GM18517 (cell line): ENCODE measurements at regions not wholly inside any gene's neighbourhood (a gene's known extent, or its start where the extent isn't known, plus 50 kb on each side); places are given as distances from the start of the nearest gene placed in this dataset.
"Not testable (repeated sequence)": the region's sequence is repeated elsewhere in the genome, so short reads cannot be mapped to it uniquely, and the experiment has no call there.

Experiments used
- ATAC-seq: cut with Tn5 transposase; IDR thresholded peaks from one replicate; pipeline ENCODE4 v1.9.1; 2021; ENCODE audit warnings: mild to moderate bottlenecking, moderate library complexity; ENCODE audit not compliant: unreplicated experiment

DNA sequence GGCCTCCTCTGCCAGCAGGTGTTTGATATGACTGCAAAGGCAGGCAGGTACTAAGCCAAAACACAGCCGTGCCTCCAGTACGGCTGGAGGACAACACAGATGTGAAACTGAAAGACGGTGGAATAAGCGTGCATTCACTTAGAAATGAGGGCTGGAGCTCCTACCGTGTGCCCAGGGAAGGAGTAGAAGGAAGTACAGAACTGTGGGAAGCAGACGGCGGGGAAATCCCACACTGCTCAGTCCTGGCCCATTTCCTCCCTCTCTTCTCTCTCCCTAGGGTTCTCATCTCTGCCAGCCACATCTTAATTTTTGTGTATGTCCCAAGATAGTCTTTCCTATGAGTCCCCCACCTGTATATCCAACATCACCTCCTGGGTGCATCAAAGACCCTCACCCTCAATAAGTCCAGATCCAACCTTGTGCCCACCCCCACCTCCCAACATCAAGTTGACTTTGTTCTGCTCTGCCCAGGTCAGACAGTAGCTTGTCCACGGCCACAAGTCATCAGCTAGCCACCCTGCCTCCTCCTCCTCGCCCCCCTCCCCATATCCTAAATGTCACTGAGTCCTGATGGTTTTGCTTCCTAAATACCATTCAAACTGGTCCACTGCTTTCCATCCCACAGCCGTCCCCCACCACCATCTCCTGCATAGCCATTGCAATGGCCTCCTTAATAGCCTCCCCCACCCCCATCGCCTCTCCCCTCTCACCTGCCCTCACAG, 77.1 kb upstream of the RPL38 start:
- ATAC-seq = no peak

DNA sequence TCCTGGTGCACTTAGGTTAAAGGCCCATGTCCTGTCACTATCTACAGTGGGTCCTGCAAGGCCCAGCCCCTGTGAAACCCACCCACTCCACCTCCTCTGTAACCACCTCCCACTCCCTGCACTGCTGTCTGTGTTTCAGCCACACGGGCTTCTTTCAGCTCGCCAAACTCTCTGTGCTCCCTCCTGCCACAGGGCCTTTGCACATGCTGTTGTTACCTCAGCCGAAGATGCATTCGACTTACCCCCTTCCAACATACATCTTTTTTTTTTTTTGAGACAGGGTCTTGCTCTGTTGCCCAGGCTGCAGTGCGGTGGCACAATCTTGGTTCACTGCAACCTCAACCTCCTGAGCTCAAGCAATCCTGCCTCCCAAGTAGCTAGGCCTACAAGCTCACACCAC, 76.5 kb upstream of the RPL38 start:
- no peak for ATAC-seq

DNA sequence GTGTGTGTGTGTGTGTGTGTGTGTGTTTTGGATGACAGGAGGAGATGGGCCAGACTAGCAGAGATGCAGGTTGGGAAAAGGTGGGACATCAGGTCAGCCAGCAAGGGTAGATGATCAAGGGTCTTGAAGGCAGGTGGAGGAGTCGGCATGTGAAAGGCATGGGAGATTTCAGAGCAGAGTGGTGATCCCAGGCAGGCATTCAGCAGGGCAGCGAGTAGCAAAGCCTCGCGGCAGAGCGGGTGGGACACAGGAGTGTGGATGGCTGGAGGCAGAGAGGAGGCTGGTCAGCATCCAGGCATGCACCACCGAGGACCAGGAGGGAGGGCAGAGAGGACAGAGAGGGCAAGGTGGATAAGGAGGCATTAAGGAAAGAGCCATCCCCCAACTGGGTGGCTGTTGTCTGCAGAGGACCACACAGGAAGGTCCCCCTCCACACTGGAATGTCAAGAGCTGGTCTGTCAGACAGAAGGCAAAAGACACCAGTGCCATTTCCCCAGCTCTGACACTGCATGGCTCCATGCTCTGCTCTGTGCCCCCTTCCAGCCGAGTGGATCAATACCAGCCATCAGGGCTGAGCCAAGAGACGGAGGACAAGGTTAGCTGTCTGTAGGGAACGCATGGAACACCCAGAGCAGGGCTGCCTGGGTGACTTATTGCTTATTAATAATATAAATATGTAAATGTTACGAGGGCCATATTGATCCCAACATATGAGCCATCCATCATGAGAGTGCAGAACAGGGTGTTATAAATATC, 74.8 kb upstream of the RPL38 start:
- no peak for ATAC-seq

DNA sequence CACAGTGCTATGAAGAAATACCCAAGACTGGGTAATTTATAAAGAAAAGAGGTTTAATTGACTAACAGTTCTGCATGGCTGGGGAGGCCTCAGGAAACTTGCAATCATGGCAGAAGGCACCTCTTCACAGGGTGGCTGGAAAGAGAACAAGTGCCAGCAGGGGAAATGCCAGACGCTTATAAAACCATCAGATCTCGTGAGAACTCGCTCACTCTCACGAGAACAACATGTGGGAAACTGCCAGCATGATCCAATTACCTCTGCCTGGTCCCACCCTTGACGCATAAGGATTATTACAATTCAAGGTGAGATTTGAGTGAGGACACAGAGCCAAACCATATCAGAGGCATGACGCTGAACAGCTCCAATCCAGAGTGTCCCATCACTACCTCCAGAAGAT, 73.7 kb upstream of the RPL38 start:
- not testable (repeated sequence) for ATAC-seq

DNA sequence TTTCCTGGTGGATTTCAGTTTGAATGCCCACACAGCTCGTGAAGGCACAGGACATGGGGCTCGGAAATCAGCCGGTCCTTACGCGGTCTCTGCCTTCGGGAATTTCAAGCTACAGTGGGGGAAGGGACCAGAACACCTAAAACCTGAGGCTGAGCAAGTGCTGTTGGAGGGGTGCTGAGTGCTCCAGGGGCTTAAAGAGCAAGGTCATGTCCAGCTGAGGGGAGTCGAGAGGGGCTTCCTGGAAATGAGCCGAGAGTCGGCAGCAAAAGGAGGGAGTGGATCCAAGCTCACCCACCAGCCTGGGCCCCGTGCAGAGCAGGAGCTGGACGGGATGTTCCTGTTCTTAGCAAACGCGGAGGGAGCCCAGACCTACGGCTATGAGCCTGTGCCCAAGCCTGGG, 73.2 kb upstream of the RPL38 start:
- ATAC-seq = no peak

DNA sequence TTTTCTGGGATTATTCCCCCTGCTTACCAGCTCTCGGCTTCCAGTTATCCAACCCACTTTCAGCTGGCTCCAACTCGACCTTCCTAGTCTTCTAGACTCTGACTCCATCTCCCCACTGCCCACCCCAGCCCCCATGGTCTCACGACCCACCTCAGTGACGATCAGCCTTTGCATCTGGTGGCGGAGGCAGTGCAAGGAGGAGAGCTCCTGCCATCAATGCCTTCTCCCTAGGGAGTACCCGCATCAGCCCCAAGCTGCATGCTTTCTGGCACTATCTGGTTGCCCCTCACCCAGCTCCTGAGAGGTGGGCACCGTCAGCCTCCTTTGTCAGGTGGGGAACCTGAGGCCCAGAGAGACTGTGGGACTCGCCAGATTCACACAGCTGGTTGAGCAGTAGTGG, 72.6 kb upstream of the RPL38 start:
- no peak for ATAC-seq

DNA sequence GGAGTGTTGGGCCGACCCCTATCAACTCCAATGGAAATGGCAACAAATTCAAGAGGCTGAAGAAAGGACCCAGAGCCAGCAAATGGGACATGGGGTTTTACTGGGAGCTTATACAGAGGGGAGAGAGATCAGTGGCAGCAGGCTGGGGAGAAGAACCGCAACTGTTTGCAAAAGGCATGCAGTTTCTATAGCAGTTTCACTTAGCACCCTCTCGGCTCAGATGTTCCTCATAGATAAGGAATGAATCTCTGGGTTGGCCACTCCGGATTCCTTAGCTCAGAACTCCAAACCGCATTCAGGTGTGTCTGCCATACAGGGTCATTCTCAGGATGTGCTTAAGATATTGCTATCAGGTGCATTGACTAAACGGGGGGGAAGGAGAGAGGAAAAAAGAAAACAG, 71.1 kb upstream of the RPL38 start:
- ATAC-seq = no peak

DNA sequence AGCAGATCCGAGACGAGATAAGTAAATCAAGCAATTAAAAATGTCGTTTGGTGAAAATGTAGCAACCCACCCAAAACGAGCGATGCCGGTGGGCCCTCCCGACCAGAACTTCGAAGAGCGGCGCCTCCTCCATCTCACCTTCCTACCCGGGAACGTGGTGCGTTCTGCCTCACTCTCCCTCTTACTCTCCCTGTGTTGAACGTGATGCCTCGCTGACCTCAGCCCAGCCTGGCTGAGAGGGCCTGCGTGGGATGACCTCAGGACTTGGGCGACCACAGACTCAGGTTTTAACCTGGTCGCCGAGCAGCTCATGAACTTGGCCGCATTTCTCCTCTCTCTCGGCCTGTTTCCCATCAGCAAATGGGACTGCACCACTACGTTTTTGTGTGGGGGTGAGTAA, 69.7 kb upstream of the RPL38 start:
- no peak for ATAC-seq

DNA sequence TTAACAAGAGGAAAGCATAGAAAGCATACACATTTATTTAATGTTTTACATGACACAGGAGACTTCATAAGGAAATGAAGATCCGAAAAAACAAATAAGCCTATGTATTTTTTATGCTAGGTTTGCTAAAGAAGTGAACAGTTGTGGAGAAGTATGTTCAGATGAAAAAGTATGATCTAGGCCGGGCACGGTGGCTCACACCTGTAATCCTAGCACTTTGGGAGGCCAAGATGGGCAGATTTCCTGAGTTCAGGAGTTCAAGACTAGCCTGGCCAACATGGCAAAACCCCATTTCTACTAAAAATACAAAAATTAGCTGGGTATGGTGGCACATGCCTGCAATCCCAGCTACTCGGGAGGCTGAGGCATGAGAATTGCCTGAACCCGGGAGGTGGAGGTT, 69.2 kb upstream of the RPL38 start:
- ATAC-seq = not testable (repeated sequence)

DNA sequence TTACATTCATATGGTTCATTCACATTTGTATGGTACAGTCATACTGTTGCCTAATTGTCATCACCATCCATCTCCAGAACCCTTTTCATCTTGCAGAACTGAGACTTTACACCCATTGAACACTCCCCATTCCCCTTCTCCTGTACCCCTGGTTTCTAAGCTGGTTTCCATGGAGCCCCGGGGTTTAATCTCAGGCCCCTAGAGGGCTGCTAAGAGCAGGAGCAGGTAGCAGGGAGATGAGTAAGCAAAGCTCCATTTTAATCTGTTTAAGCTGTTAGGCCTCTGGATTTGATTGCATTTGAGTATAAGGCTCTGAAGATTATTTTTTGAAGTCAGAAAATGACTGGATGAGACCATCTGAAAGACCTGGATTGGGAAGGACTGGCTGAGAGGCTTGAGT, 68.5 kb upstream of the RPL38 start:
- ATAC-seq = no peak

DNA sequence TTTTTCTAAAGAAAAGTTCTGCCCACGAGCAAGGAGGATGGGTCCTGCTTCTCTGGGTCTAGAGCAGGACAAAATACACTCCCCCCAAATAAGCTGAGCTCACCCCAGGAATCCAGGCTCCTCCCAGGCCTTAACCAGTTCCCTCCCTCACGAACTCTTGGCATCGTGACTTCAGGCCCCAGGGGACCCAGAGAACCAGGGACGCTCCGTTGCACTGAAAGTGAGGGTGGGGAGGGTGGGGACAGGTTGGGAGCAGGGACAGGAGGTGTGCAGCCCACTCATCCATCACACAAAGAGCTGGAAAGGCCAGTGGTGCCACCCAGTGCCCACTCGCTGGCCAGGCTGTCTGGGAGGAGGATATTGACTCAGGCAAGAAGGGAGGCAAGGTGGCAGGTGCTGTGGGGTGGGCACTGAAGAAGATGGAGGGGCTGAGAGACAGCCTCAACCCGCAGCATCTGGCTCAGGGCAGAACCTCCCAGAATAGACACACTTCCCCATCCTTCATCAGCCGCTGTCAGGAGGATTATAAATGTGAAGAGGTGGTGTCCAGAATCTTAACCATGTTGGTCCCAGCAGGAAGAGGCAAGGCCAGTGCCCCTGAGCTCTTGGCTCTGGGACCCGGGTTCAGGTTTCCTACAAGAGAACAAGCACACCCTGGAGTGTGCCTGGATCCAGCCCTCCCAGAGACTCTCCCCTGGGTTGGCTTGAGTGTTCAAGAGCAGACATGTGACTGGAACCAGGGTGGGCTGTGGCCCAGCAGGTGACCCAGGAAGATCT, 67.9 kb upstream of the RPL38 start:
- no peak for ATAC-seq

DNA sequence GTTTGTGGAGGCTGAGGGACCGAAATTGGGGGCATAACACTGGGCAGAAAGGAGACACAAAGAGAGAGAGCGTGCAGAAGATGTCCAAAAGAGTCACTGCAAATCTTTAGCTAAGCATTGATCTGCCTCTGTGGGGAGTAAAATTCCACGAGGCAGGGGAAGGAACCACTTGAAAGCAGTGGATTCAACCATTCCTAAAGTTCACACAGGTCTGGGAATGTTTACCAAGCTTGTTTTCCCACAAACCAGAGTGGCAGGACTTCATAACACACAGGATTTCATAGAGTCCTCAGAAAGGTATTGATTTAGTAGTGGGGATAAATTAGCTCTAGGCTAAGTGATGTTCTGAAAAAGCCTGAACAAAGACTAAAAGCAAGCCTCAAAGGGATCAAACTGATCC, 66.1 kb upstream of the RPL38 start:
- no peak for ATAC-seq

DNA sequence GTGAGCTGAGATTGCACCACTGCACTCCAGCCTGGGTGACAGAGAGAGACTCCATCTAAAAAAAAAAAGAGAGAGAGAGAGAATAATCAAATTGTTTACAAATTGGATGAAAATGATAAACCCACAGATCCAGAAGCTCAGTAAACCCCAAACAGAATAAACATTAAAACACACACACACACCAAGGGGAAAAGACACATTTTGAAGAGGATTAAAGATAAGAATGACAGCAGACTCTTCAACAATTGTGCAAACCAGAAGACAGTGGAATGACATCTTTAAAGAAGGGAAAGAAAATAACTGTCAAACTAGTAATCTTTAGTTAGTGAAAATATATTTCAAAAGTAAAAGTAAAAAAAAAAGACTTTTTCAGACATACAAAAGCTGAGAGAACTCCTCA, 64.4 kb upstream of the RPL38 start:
- no peak for ATAC-seq

DNA sequence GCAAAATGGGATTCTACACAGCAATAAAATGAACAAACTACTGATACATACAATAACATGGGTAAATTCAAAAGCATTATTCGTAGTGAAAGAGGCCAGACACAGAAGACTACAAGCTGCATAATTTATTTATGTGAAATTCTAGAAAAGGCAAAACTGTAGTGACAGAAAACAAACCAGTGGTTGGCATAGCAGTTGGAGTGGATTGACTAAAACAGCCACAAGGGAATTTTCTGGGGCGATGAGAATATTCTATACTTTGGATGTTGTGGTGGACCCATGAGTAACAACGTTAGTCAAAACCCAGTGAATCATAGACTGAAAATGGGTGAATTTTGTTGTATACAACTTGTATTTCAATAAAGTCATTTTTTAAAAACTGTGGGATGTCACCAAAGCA, 63.2 kb upstream of the RPL38 start:
- no peak for ATAC-seq

DNA sequence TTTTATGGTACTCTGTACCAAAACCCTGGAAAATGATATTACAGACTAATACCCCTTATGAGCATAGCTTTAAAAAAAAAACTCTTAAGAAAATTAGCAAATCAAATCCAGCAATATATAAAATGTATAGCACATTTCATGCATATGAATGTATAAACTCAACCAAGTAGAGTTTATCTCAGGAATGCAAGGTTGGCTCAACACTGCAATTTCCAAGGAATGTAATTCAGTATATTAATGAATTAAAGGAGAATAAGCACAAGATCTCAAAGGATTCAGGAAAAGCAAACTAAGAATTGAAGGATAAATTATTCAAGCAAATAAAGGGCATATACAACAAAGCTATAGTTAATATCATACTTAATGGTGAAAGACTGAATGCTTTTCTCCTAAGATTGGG, 61.9 kb upstream of the RPL38 start:
- ATAC-seq = no peak

DNA sequence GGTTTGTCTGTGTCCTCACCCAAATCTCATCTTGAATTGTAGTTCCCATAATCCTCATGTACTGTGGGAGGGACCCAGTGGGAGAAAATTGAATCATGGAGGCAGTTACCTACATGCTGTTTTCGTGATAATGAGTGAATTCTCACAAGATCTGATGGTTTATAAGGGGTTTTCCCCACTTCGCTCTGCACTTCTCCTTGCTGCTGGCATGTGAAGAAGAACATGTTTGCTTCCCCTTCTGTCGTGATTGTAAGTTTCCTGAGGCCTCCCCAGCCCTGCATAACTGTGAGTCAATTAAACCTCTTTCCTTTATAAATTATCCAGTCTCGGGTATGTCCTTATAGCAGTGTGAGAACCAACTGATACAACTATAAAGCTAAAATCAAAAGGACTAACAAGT, 60.2 kb upstream of the RPL38 start:
- not testable (repeated sequence) for ATAC-seq

DNA sequence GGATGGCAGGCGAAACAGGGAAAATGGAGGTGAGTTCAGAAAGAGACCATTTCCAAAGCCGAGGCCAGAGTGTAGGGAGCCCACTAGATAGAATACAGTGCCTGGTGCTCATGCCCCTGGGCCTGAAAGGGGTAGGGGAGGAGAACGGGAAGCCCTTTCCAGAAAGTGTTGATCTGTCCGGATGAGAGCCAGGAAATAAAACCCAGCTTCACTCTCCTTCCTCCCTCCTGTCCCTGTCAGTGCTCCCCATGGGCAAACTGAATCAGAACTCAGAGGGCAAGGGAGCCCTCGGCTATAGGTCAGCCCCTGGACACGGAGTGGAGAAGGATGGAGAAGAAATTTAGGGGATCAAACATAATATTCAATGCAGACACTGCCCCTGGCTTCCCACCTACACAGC, 57.7 kb upstream of the RPL38 start:
- no peak for ATAC-seq

DNA sequence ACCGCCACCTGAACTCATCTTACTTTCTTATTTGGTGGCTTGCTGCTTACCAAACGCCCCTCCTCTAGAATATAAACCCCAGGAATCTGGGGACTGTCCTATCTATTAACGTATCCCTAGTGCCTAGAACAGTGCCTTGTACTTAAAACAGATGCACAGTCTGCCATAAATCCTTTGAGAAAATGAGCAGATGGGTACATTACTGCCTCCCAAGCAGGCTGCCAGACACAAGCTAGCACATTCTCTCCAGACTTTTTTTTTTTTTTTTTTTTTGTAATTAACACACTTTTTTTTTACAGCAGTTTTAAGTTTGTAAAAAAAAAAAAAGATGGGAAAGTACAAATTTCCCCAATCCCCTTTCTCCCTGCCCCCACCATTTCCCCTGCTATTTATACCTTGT, 57.3 kb upstream of the RPL38 start:
- ATAC-seq = no peak

DNA sequence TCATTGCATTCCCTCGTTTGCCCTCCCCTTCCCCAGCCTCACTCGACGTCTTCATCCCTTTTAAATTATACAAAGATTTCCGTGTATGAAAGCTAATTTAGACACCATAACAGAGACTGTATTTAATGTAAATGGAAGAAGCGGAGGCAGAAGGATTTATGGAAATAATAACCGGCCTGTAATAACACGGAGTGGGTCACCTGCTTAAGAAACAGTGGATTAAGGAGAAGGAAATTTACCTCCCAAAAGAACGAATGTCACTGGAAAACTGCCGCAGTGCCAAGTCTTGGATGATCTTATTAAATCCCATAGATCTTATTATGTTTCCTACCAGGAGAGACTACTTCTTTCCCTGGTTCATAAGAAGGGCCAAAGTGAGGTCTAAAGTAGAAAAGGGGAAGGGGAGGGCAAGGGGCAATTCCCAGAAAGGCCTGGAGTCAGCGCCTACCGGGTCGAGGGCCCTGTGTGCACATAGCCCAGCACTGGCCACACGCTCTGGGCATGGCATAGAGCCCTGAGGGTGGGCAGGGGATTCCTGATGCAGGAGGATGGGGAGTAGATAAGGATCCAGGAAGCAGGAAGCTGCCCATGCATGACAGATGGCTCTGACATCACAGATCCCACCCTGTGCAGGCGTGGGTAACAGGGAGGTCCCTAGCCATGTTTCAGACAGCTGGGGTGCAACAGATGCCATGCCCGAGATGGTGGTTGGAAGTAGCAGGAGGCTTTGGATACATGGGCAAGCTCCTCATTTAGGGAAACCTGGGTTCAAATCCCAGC, 56.2 kb upstream of the RPL38 start:
- no peak for ATAC-seq

DNA sequence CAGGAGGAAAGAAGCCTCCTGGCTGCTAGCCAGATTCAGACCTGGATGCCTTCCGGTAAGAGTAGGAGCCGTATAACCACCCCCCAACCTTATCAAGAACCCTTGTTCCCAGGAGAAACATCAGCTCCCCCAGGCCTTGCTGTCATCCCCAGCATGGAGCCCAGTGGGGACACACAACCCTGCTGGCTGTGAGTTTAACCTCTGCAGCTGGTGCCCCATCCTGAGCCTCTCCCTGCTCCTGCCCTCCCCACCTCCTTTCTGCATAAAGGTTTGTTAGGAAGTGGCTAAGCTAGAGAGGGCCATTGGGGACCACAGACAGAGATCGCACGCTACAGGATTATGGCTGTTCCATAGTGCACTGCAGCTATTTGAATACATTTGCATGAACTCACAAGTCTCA, 55.5 kb upstream of the RPL38 start:
- no peak for ATAC-seq

DNA sequence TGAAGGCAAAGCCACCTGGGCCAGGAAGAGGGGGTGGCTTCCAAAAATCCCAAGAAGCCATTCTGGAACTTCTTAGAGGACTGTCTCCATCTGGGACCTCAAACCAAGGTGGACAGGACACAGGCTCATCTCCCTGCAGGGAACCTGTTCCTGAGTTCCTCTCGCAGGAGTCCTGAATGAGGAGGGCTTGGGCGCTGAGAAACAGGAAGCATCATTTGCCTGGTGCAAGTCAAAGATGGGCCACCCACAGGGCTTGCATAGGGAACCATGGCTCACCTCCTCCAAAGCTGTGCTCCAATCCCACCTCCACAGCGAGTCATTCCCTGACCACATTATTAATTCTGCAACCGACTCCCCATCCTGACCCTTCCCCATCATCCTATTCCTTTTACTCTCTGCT, 55.0 kb upstream of the RPL38 start:
- no peak for ATAC-seq
